GM23338 (cell line): ENCODE measurements at regions not wholly inside any gene's neighbourhood (a gene's known extent, or its start where the extent isn't known, plus 50 kb on each side); places are given as distances from the start of the nearest gene placed in this dataset.

Source experiments
- ATAC-seq: fragments of 200-7000 bp; cut with Tn5 transposase; 3 replicates; pipeline ENCODE4 v1.9.1; 2020
- DNase-seq: peaks from one replicate; pipeline ENCODE4 v3.0.0-alpha.2; 2015; ENCODE audit warnings: low spot score
- H2AFZ ChIP-seq: fragments of 200-600 bp; sonication (generic); 2 replicates; pipeline ENCODE4 v1.8.0; 2016; ENCODE audit warnings: antibody characterized with exemption, mild to moderate bottlenecking, moderate library complexity
- H3F3A ChIP-seq: fragments of 200-600 bp; sonication (generic); replicated peaks from 2 replicates; pipeline ENCODE4 v1.8.0; 2017; ENCODE audit warnings: antibody characterized with exemption, mixed run types, low read depth
- H3K27ac ChIP-seq: fragments of 200-600 bp; sonication (generic); 2 replicates; pipeline ENCODE4 v1.6.1; 2016; ENCODE audit warnings: low read depth
- H3K27me3 ChIP-seq: fragments of 200-600 bp; sonication (generic); 2 replicates; pipeline ENCODE4 v1.8.0; 2016; ENCODE audit warnings: mild to moderate bottlenecking, mixed run types, moderate library complexity; ENCODE audit not compliant: insufficient read depth
- H3K36me3 ChIP-seq: fragments of 200-600 bp; sonication (generic); 2 replicates; pipeline ENCODE4 v1.8.0; 2016; ENCODE audit warnings: mild to moderate bottlenecking; ENCODE audit not compliant: insufficient read depth
- H3K4me1 ChIP-seq: fragments of 200-600 bp; sonication (generic); 2 replicates; pipeline ENCODE4 v1.8.0; 2016; ENCODE audit warnings: mild to moderate bottlenecking, moderate library complexity; ENCODE audit not compliant: insufficient read depth
- H3K4me2 ChIP-seq: fragments of 200-600 bp; sonication (generic); 2 replicates; pipeline ENCODE4 v1.7.1; 2017; ENCODE audit warnings: mixed run types
- H3K4me3 ChIP-seq: fragments of 200-600 bp; sonication (generic); 2 replicates; pipeline ENCODE4 v1.6.1; 2016; ENCODE audit warnings: mixed run types
- H3K79me2 ChIP-seq: fragments of 200-600 bp; sonication (generic); replicated peaks from 2 replicates; pipeline ENCODE4 v1.8.0; 2017; ENCODE audit warnings: mild to moderate bottlenecking; ENCODE audit not compliant: insufficient read depth
- H3K9me2 ChIP-seq: fragments of 200-600 bp; sonication (generic); 2 replicates; pipeline ENCODE4 v1.8.0; 2017; ENCODE audit not compliant: insufficient read depth
- H4K20me1 ChIP-seq: fragments of 200-600 bp; sonication (generic); replicated peaks from 2 replicates; pipeline ENCODE4 v1.8.0; 2017; ENCODE audit warnings: mild to moderate bottlenecking; ENCODE audit not compliant: insufficient read depth
- H3K27ac Mint-ChIP-seq: 2 replicates; pipeline ENCODE4 v1.8.0; 2020; ENCODE audit warnings: inconsistent platforms, mild to moderate bottlenecking, moderate library complexity, mixed read lengths
- H3K27me3 Mint-ChIP-seq: 3 replicates; pipeline ENCODE4 v1.8.0; 2022; ENCODE audit warnings: low read depth, mild to moderate bottlenecking, moderate library complexity, mixed read lengths, inconsistent platforms; ENCODE audit not compliant: insufficient read depth, poor library complexity
- H3K36me3 Mint-ChIP-seq: 3 replicates; pipeline ENCODE4 v1.8.0; 2021; ENCODE audit warnings: low read depth, mild to moderate bottlenecking, inconsistent platforms, moderate library complexity, mixed read lengths
- H3K4me1 Mint-ChIP-seq: 3 replicates; pipeline ENCODE4 v1.8.0; 2020; ENCODE audit warnings: mild to moderate bottlenecking, inconsistent platforms, mixed read lengths
- H3K4me3 Mint-ChIP-seq: 3 replicates; pipeline ENCODE4 v1.8.0; 2021; ENCODE audit warnings: moderate library complexity, mild to moderate bottlenecking, inconsistent platforms, mixed read lengths
- H3K9me3 Mint-ChIP-seq: 3 replicates; pipeline ENCODE4 v1.8.0; 2020; ENCODE audit warnings: moderate library complexity, mild to moderate bottlenecking, inconsistent platforms, mixed read lengths
- EZH2 ChIP-seq: fragments of 200-600 bp; sonication (generic); IDR thresholded peaks from one replicate; pipeline ENCODE4 v1.8.0; 2017; ENCODE audit warnings: antibody characterized with exemption, mild to moderate bottlenecking, low read depth; ENCODE audit not compliant: unreplicated experiment
- NANOG ChIP-seq: IDR thresholded peaks from 2 replicates; pipeline ENCODE4 v1.6.1; 2016; ENCODE audit warnings: antibody characterized with exemption, borderline replicate concordance
- STAT1 ChIP-seq: IDR thresholded peaks from one replicate; pipeline ENCODE4 v1.6.1; 2016; ENCODE audit warnings: antibody characterized with exemption; ENCODE audit not compliant: unreplicated experiment
- ZNF331 ChIP-seq: fragments of 250-450 bp; sonication (Bioruptor Pico); IDR thresholded peaks from 2 replicates; pipeline ENCODE4 v1.5.0; 2020; ENCODE audit warnings: low read depth, mild to moderate bottlenecking, moderate library complexity
- TF ChIP-seq, protein P1 (sequence below): IDR thresholded peaks from one replicate; pipeline ENCODE4 v1.6.1; 2018; ENCODE audit warnings: antibody characterized with exemption; ENCODE audit not compliant: unreplicated experiment
- TF ChIP-seq, protein P2 (sequence below), 2 experiments: fragments of 200-600 bp in 1 of 2; sonication (generic) in 1 of 2; conservative IDR thresholded peaks; 2 replicates each; pipeline versions ENCODE4 v1.5.1 to v1.6.1; 2016 to 2017; ENCODE audit warnings: antibody characterized with exemption in 2 of 2, low read depth in 2 of 2, mild to moderate bottlenecking in 2 of 2, moderate library complexity in 1 of 2
- TF ChIP-seq, protein P3 (sequence below): fragments of 250-450 bp; sonication (Bioruptor Pico); IDR thresholded peaks from 2 replicates; pipeline ENCODE4 v1.5.0; 2020; ENCODE audit warnings: mild to moderate bottlenecking, moderate library complexity
- TF ChIP-seq, protein P4 (sequence below): IDR thresholded peaks from 2 replicates; pipeline ENCODE4 v1.6.1; 2016; ENCODE audit warnings: antibody characterized with exemption

DNA sequence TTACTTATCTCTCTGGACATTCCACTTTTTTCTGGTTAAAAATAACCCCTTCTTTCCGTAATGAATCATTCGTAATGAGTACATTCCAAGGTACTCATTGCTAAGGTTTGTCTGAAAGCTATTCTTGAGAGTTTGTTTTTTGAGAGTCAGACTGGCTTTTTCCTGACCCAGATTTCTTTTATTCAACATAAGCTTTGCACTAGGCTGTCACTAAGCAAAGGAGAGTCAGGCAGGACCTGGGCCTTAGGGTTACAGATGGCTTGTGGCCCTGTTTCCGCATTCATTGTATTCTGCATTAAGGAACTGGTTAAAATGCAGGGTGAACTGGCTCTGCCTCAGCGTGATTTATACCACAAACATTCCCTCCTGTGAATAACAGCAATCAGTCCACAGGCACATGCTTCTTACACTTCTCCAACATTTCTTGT, 84.1 kb downstream of the POM121L12 start:
- Mint-ChIP-seq H3K4me1 (peaks cover 9% of the 10 kb centered on the region), H3K27ac (no peak overlapping the region), H3K36me3 (no peaks in the 10 kb centered on the region), H3K27me3 (no peaks in the 10 kb centered on the region), H3K9me3 (no peaks in the 10 kb centered on the region), H3K4me3 (no peak overlapping the region)
- H3F3A ChIP-seq, result no peaks in the 10 kb centered on the region
- no peaks in the 10 kb centered on the region for H3K9me2 ChIP-seq
- H4K20me1 ChIP-seq, result no peaks in the 10 kb centered on the region
- no peak overlapping the region for H3K4me2 ChIP-seq
- TF ChIP-seq EZH2, result no peak
- H3K4me1 ChIP-seq, result peaks cover 12% of the 10 kb centered on the region
- no peak overlapping the region for H3K4me3 ChIP-seq
- no peaks in the 10 kb centered on the region for H3K36me3 ChIP-seq
- no peak for ATAC-seq
- H3K79me2 ChIP-seq, result no peaks in the 10 kb centered on the region
- H3K27me3 ChIP-seq, result no peaks in the 10 kb centered on the region
- H3K27ac ChIP-seq, result no peak overlapping the region
- H2AFZ ChIP-seq, result peak overlapping the region; percentile 21; the same call in 1 of the 2 replicates
- DNase-seq, result no peak

DNA sequence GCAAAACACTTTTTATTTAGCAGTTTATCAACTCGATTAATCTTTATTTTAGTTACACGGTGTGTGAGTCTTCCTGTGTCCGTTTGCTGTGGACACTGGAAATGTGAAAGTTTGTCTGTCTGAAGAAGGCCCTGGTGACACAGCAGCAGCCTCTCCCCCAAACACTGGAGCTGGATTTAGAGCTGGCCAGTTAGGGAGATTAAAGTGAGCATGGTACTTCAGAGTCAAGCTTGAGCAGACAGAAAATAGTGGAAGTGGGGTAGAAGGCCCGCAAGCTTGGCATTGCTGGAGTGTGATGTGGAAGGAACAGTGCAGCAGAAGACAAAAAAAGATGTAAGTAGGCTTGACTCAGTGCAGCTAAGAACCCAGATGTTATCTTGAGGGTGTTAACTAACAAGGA, 85.9 kb downstream of the POM121L12 start:
- H3K79me2 ChIP-seq, result no peaks in the 10 kb centered on the region
- DNase-seq, result no peak
- peaks cover 5% of the 10 kb centered on the region; the same call in 2 of the 3 replicates for H3K9me3 Mint-ChIP-seq
- H3K4me1 Mint-ChIP-seq, result no peaks in the 10 kb centered on the region; the same call in 2 of the 3 replicates
- no peak overlapping the region for H2AFZ ChIP-seq
- no peaks in the 10 kb centered on the region for H3K9me2 ChIP-seq
- H3K27me3 ChIP-seq, result no peaks in the 10 kb centered on the region
- no peaks in the 10 kb centered on the region for H3F3A ChIP-seq
- H3K4me1 ChIP-seq, result no peaks in the 10 kb centered on the region
- no peak overlapping the region for H3K4me3 ChIP-seq
- H3K36me3 ChIP-seq, result no peaks in the 10 kb centered on the region
- no peak for ATAC-seq
- TF ChIP-seq, protein P1, sequence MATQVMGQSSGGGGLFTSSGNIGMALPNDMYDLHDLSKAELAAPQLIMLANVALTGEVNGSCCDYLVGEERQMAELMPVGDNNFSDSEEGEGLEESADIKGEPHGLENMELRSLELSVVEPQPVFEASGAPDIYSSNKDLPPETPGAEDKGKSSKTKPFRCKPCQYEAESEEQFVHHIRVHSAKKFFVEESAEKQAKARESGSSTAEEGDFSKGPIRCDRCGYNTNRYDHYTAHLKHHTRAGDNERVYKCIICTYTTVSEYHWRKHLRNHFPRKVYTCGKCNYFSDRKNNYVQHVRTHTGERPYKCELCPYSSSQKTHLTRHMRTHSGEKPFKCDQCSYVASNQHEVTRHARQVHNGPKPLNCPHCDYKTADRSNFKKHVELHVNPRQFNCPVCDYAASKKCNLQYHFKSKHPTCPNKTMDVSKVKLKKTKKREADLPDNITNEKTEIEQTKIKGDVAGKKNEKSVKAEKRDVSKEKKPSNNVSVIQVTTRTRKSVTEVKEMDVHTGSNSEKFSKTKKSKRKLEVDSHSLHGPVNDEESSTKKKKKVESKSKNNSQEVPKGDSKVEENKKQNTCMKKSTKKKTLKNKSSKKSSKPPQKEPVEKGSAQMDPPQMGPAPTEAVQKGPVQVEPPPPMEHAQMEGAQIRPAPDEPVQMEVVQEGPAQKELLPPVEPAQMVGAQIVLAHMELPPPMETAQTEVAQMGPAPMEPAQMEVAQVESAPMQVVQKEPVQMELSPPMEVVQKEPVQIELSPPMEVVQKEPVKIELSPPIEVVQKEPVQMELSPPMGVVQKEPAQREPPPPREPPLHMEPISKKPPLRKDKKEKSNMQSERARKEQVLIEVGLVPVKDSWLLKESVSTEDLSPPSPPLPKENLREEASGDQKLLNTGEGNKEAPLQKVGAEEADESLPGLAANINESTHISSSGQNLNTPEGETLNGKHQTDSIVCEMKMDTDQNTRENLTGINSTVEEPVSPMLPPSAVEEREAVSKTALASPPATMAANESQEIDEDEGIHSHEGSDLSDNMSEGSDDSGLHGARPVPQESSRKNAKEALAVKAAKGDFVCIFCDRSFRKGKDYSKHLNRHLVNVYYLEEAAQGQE, result no peak
- TF ChIP-seq, protein P2, sequence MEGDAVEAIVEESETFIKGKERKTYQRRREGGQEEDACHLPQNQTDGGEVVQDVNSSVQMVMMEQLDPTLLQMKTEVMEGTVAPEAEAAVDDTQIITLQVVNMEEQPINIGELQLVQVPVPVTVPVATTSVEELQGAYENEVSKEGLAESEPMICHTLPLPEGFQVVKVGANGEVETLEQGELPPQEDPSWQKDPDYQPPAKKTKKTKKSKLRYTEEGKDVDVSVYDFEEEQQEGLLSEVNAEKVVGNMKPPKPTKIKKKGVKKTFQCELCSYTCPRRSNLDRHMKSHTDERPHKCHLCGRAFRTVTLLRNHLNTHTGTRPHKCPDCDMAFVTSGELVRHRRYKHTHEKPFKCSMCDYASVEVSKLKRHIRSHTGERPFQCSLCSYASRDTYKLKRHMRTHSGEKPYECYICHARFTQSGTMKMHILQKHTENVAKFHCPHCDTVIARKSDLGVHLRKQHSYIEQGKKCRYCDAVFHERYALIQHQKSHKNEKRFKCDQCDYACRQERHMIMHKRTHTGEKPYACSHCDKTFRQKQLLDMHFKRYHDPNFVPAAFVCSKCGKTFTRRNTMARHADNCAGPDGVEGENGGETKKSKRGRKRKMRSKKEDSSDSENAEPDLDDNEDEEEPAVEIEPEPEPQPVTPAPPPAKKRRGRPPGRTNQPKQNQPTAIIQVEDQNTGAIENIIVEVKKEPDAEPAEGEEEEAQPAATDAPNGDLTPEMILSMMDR (conservative IDR thresholded peaks at IDR 0.05; ENCODE audit: low read depth in 2 of 2), result no peak
- TF ChIP-seq, protein P3, sequence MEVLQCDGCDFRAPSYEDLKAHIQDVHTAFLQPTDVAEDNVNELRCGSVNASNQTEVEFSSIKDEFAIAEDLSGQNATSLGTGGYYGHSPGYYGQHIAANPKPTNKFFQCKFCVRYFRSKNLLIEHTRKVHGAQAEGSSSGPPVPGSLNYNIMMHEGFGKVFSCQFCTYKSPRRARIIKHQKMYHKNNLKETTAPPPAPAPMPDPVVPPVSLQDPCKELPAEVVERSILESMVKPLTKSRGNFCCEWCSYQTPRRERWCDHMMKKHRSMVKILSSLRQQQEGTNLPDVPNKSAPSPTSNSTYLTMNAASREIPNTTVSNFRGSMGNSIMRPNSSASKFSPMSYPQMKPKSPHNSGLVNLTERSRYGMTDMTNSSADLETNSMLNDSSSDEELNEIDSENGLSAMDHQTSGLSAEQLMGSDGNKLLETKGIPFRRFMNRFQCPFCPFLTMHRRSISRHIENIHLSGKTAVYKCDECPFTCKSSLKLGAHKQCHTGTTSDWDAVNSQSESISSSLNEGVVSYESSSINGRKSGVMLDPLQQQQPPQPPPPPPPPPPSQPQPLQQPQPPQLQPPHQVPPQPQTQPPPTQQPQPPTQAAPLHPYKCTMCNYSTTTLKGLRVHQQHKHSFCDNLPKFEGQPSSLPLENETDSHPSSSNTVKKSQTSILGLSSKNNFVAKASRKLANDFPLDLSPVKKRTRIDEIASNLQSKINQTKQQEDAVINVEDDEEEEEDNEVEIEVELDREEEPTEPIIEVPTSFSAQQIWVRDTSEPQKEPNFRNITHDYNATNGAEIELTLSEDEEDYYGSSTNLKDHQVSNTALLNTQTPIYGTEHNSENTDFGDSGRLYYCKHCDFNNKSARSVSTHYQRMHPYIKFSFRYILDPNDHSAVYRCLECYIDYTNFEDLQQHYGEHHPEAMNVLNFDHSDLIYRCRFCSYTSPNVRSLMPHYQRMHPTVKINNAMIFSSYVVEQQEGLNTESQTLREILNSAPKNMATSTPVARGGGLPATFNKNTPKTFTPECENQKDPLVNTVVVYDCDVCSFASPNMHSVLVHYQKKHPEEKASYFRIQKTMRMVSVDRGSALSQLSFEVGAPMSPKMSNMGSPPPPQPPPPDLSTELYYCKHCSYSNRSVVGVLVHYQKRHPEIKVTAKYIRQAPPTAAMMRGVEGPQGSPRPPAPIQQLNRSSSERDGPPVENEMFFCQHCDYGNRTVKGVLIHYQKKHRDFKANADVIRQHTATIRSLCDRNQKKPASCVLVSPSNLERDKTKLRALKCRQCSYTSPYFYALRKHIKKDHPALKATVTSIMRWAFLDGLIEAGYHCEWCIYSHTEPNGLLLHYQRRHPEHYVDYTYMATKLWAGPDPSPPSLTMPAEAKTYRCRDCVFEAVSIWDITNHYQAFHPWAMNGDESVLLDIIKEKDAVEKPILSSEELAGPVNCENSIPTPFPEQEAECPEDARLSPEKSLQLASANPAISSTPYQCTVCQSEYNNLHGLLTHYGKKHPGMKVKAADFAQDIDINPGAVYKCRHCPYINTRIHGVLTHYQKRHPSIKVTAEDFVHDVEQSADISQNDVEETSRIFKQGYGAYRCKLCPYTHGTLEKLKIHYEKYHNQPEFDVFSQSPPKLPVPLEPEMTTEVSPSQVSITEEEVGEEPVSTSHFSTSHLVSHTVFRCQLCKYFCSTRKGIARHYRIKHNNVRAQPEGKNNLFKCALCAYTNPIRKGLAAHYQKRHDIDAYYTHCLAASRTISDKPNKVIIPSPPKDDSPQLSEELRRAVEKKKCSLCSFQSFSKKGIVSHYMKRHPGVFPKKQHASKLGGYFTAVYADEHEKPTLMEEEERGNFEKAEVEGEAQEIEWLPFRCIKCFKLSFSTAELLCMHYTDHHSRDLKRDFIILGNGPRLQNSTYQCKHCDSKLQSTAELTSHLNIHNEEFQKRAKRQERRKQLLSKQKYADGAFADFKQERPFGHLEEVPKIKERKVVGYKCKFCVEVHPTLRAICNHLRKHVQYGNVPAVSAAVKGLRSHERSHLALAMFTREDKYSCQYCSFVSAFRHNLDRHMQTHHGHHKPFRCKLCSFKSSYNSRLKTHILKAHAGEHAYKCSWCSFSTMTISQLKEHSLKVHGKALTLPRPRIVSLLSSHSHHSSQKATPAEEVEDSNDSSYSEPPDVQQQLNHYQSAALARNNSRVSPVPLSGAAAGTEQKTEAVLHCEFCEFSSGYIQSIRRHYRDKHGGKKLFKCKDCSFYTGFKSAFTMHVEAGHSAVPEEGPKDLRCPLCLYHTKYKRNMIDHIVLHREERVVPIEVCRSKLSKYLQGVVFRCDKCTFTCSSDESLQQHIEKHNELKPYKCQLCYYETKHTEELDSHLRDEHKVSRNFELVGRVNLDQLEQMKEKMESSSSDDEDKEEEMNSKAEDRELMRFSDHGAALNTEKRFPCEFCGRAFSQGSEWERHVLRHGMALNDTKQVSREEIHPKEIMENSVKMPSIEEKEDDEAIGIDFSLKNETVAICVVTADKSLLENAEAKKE (CRISPR knock-in tag), result no peak
- TF ChIP-seq, protein P4, sequence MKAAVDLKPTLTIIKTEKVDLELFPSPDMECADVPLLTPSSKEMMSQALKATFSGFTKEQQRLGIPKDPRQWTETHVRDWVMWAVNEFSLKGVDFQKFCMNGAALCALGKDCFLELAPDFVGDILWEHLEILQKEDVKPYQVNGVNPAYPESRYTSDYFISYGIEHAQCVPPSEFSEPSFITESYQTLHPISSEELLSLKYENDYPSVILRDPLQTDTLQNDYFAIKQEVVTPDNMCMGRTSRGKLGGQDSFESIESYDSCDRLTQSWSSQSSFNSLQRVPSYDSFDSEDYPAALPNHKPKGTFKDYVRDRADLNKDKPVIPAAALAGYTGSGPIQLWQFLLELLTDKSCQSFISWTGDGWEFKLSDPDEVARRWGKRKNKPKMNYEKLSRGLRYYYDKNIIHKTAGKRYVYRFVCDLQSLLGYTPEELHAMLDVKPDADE, result no peak
- TF ChIP-seq NANOG (no peak), STAT1 (no peak), ZNF331 (CRISPR knock-in tag) (no peak), EZH2 (no peak)
- H3K27ac ChIP-seq, result no peak overlapping the region
- no peaks in the 10 kb centered on the region for H3K27me3 Mint-ChIP-seq
- peaks cover 3% of the 10 kb centered on the region; the same call in 2 of the 3 replicates for H3K36me3 Mint-ChIP-seq
- H3K27ac Mint-ChIP-seq, result no peak overlapping the region
- H4K20me1 ChIP-seq, result no peaks in the 10 kb centered on the region
- no peak overlapping the region for H3K4me2 ChIP-seq
- no peak overlapping the region for H3K4me3 Mint-ChIP-seq
